MM.1S (cell line): ENCODE measurements at regions not wholly inside any gene's neighbourhood (a gene's known extent, or its start where the extent isn't known, plus 50 kb on each side); places are given as distances from the start of the nearest gene placed in this dataset.

Experiments used
- DNase-seq: peaks from one replicate; pipeline ENCODE4 v3.0.0-alpha.2; 2015
- H2AFZ ChIP-seq: fragments of 300-600 bp; sonication (generic); 2 replicates; pipeline ENCODE4 v1.6.0; 2016; ENCODE audit warnings: antibody characterized with exemption, low read length
- H3F3A ChIP-seq: fragments of 300-600 bp; sonication (generic); 2 replicates; pipeline ENCODE4 v1.6.1; 2016; ENCODE audit warnings: mild to moderate bottlenecking, antibody characterized with exemption, low read length, moderate library complexity, mixed read lengths; ENCODE audit not compliant: insufficient read depth
- H3K27ac ChIP-seq: fragments of 300-600 bp; sonication (generic); 2 replicates; pipeline ENCODE4 v1.5.1; 2016; ENCODE audit warnings: mild to moderate bottlenecking, low read length
- H3K27me3 ChIP-seq: fragments of 300-600 bp; sonication (generic); replicated peaks from 2 replicates; pipeline ENCODE4 v1.6.0; 2016; ENCODE audit warnings: low read length; ENCODE audit not compliant: insufficient read depth
- H3K36me3 ChIP-seq: fragments of 300-600 bp; sonication (generic); replicated peaks from 2 replicates; pipeline ENCODE4 v1.6.1; 2016; ENCODE audit warnings: mild to moderate bottlenecking, low read length, mixed read lengths; ENCODE audit not compliant: insufficient read depth
- H3K4me1 ChIP-seq: fragments of 300-600 bp; sonication (generic); 2 replicates; pipeline ENCODE4 v1.6.1; 2016; ENCODE audit warnings: low read length, mixed read lengths
- H3K4me2 ChIP-seq: fragments of 300-600 bp; sonication (generic); 2 replicates; pipeline ENCODE4 v1.6.0; 2016; ENCODE audit warnings: low read depth, low read length
- H3K4me3 ChIP-seq: fragments of 300-600 bp; sonication (generic); 2 replicates; pipeline ENCODE4 v1.5.1; 2016; ENCODE audit warnings: low read length, mixed read lengths
- H3K79me2 ChIP-seq: fragments of 300-600 bp; sonication (generic); 2 replicates; pipeline ENCODE4 v1.6.1; 2016; ENCODE audit warnings: mixed run types, low read length, mixed read lengths
- H3K9ac ChIP-seq: fragments of 300-600 bp; sonication (generic); 2 replicates; pipeline ENCODE4 v1.6.1; 2016; ENCODE audit warnings: low read length, mixed read lengths
- H3K9me2 ChIP-seq: fragments of 300-600 bp; sonication (generic); replicated peaks from 2 replicates; pipeline ENCODE4 v1.6.1; 2016; ENCODE audit warnings: mild to moderate bottlenecking, low read length, mixed read lengths; ENCODE audit not compliant: insufficient read depth
- H3K9me3 ChIP-seq: fragments of 300-600 bp; sonication (generic); replicated peaks from 2 replicates; pipeline ENCODE4 v1.6.1; 2016; ENCODE audit warnings: mild to moderate bottlenecking, low read length, mixed read lengths; ENCODE audit not compliant: insufficient read depth
- H4K20me1 ChIP-seq: fragments of 300-600 bp; sonication (generic); 2 replicates; pipeline ENCODE4 v1.6.1; 2016; ENCODE audit warnings: mild to moderate bottlenecking, low read length, moderate library complexity, mixed read lengths; ENCODE audit not compliant: insufficient read depth
- CTCF ChIP-seq: fragments of 300-600 bp; sonication (generic); IDR thresholded peaks from 2 replicates; pipeline ENCODE4 v1.5.1; 2016; ENCODE audit warnings: antibody characterized with exemption, low read length, mixed read lengths
- EZH2 ChIP-seq: fragments of 300-600 bp; sonication (generic); optimal IDR thresholded peaks from 2 replicates; pipeline ENCODE3; 2017; ENCODE audit warnings: low read depth, mild to moderate bottlenecking, antibody characterized with exemption, low read length, mixed read lengths
- EZH2phosphoT487 ChIP-seq: fragments of 300-600 bp; sonication (generic); IDR thresholded peaks from 2 replicates; pipeline ENCODE4 v1.6.1; 2018; ENCODE audit warnings: antibody characterized with exemption, low read length

DNA sequence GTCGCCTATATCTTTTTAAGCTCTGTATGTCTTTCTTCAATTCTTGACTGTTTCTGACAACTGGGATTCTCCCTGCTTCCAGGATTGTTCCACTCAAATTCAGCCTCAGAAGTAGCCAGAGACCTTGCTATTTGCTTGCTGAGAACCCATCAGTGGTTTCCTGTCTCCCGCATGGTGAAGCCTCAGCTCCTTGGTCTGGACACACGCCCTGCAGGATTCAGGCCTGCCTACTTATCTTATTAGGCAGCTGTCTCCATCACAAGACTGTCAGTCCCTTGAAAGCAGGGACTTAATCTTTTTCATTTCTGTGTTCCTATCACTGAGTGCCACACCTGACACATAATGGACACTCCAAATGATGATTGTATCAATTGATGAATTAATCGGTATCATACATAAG lies 175.3 kb downstream of the PLPP3 start:
- no peak overlapping the region for H3K27ac ChIP-seq
- H3K4me3 ChIP-seq: no peak overlapping the region
- DNase-seq: no peak
- H2AFZ ChIP-seq: no peak overlapping the region
- no peaks in the 10 kb centered on the region for H3K9me3 ChIP-seq
- no peaks in the 10 kb centered on the region for H3K4me1 ChIP-seq
- no peaks in the 10 kb centered on the region for H3F3A ChIP-seq
- no peaks in the 10 kb centered on the region for H3K36me3 ChIP-seq
- no peak overlapping the region for H3K4me2 ChIP-seq
- H3K9me2 ChIP-seq: no peaks in the 10 kb centered on the region
- no peak for TF ChIP-seq CTCF
- TF ChIP-seq EZH2phosphoT487: no peak
- TF ChIP-seq EZH2: no peak
- no peaks in the 10 kb centered on the region for H3K79me2 ChIP-seq
- no peak overlapping the region for H3K9ac ChIP-seq
- no peaks in the 10 kb centered on the region for H3K27me3 ChIP-seq
- H4K20me1 ChIP-seq: no peaks in the 10 kb centered on the region

DNA sequence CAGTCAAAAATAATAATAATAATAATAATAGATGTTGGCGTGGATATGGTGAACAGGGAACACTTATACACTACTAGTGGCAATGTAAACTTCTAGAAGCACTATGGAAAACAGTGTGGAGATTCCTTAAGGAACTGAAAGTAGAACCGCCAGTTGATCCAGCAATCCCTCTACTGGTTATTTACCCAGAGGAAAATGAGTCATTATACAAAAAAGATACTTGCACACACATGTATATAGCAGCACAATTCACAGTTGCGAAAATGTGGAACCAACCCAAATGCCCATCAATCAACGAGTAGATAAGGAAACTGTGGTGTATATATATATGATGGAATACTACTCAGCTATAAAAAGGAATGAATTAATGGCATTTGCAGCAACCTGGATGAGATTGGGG lies 176.0 kb downstream of the PLPP3 start:
- Histone ChIP-seq H4K20me1 (no peaks in the 10 kb centered on the region), H3K27me3 (no peaks in the 10 kb centered on the region), H3K4me1 (no peaks in the 10 kb centered on the region), H3K4me2 (no peak overlapping the region), H3K36me3 (no peaks in the 10 kb centered on the region), H3K4me3 (no peak overlapping the region), H3K79me2 (no peaks in the 10 kb centered on the region), H3K27ac (no peak overlapping the region), H3K9me3 (no peaks in the 10 kb centered on the region), H3F3A (no peaks in the 10 kb centered on the region), H3K9me2 (no peaks in the 10 kb centered on the region), H2AFZ (no peak overlapping the region), H3K9ac (no peak overlapping the region)
- TF ChIP-seq EZH2phosphoT487 (no peak), CTCF (no peak), EZH2 (no peak)
- no peak for DNase-seq

GRCh38 chr1:56401191-56401590 lies 178.2 kb downstream of the PLPP3 start:
- no peak overlapping the region for H3K4me3 ChIP-seq
- no peak for DNase-seq
- no peaks in the 10 kb centered on the region for H3K79me2 ChIP-seq
- TF ChIP-seq CTCF: no peak
- TF ChIP-seq EZH2: no peak
- no peak for TF ChIP-seq EZH2phosphoT487
- H2AFZ ChIP-seq: no peak overlapping the region
- H3K27me3 ChIP-seq: no peaks in the 10 kb centered on the region
- no peak overlapping the region for H3K27ac ChIP-seq
- H3F3A ChIP-seq: no peaks in the 10 kb centered on the region
- H3K9me3 ChIP-seq: no peaks in the 10 kb centered on the region
- no peaks in the 10 kb centered on the region for H3K36me3 ChIP-seq
- H3K4me2 ChIP-seq: no peak overlapping the region
- no peaks in the 10 kb centered on the region for H4K20me1 ChIP-seq
- no peaks in the 10 kb centered on the region for H3K9me2 ChIP-seq
- no peak overlapping the region for H3K9ac ChIP-seq
- H3K4me1 ChIP-seq: no peaks in the 10 kb centered on the region

DNA sequence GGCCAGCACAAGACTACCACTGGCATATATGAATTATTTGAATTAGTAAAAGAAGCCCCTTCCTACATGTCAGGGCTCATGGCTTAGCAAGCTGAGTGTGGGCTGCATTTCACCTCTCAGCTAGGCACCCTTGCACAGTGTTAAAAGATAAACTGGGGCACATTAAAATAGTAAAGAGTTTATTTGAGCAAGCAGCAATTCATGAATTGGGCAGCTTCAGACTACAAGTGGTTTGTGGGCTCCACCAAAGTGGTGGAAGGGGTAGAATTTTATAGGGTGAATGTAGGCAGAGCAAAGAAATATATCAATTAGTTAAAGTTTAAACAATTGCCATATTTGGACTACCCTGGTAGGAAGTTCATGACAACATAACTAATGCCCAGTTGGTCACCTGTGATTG lies 178.8 kb downstream of the PLPP3 start:
- H3K27me3 ChIP-seq: no peaks in the 10 kb centered on the region
- no peak for DNase-seq
- H3K9ac ChIP-seq: no peak overlapping the region
- H3K9me2 ChIP-seq: no peaks in the 10 kb centered on the region
- no peak for TF ChIP-seq CTCF
- TF ChIP-seq EZH2phosphoT487: no peak
- TF ChIP-seq EZH2: no peak
- H3K79me2 ChIP-seq: no peaks in the 10 kb centered on the region
- H3F3A ChIP-seq: no peaks in the 10 kb centered on the region
- H3K4me1 ChIP-seq: no peaks in the 10 kb centered on the region
- no peak overlapping the region for H3K27ac ChIP-seq
- no peak overlapping the region for H2AFZ ChIP-seq
- H3K4me2 ChIP-seq: no peak overlapping the region
- no peaks in the 10 kb centered on the region for H3K9me3 ChIP-seq
- no peaks in the 10 kb centered on the region for H4K20me1 ChIP-seq
- H3K4me3 ChIP-seq: no peak overlapping the region
- H3K36me3 ChIP-seq: no peaks in the 10 kb centered on the region
